CD4-positive, alpha-beta T cell treated with Interleukin-15 for 1 hour (primary cell): ENCODE measurements at regions not wholly inside any gene's neighbourhood (a gene's known extent, or its start where the extent isn't known, plus 50 kb on each side); places are given as distances from the start of the nearest gene placed in this dataset.
"Not testable (repeated sequence)": the region's sequence is repeated elsewhere in the genome, so short reads cannot be mapped to it uniquely, and the experiment has no call there.

ENCODE experiments used
- DNase-seq: peaks from one replicate; pipeline ENCODE4 v3.0.0-alpha.2; 2020

GRCh38 chrX:115972717-115973116, 197.8 kb upstream of the AGTR2 start:
- DNase-seq = no peak

- no peak for DNase-seq
Observed at GRCh38 chrX:115978068-115978467, 192.5 kb upstream of the AGTR2 start.

- DNase-seq = not testable (repeated sequence)
Observed at GRCh38 chrX:115983148-115983547, 187.4 kb upstream of the AGTR2 start.

- DNase-seq = not testable (repeated sequence)
Observed at GRCh38 chrX:115987464-115987863, 183.1 kb upstream of the AGTR2 start.

- DNase-seq = no peak
Observed at GRCh38 chrX:115988825-115989224, 181.7 kb upstream of the AGTR2 start.

- no peak for DNase-seq
Observed at GRCh38 chrX:115989686-115990085, 180.9 kb upstream of the AGTR2 start.

GRCh38 chrX:116009346-116009745, 161.2 kb upstream of the AGTR2 start:
- no peak for DNase-seq

- DNase-seq = no peak
Observed at GRCh38 chrX:116009861-116010710, 160.5 kb upstream of the AGTR2 start.

GRCh38 chrX:116010939-116011338, 159.6 kb upstream of the AGTR2 start:
- DNase-seq = no peak

GRCh38 chrX:116031331-116031730, 139.2 kb upstream of the AGTR2 start:
- no peak for DNase-seq
